GM12872 (cell line): ENCODE measurements at regions not wholly inside any gene's neighbourhood (a gene's known extent, or its start where the extent isn't known, plus 50 kb on each side); places are given as distances from the start of the nearest gene placed in this dataset.

Experiments
- CTCF ChIP-seq: IDR thresholded peaks from 3 replicates; pipeline ENCODE4 v1.5.1; 2011; ENCODE audit warnings: low read depth, mild to moderate bottlenecking, low read length, moderate library complexity; ENCODE audit not compliant: insufficient read depth

GRCh38 chr2:67502346-67503065 is 105.4 kb downstream of the ETAA1 start:
- TF ChIP-seq CTCF: no peak

- no peak for TF ChIP-seq CTCF
Measured at GRCh38 chr2:67503066-67503795, 106.1 kb downstream of the ETAA1 start.

- TF ChIP-seq CTCF: no peak
Measured at GRCh38 chr2:67510745-67511144, 113.6 kb downstream of the ETAA1 start.

- no peak for TF ChIP-seq CTCF
Measured at GRCh38 chr2:67514515-67514914, 117.4 kb downstream of the ETAA1 start.

- TF ChIP-seq CTCF: no peak
Measured at GRCh38 chr2:67515056-67515455, 117.9 kb downstream of the ETAA1 start.

GRCh38 chr2:67515538-67515937 is 118.4 kb downstream of the ETAA1 start:
- TF ChIP-seq CTCF: no peak

GRCh38 chr2:67516362-67516761 is 119.2 kb downstream of the ETAA1 start:
- TF ChIP-seq CTCF: no peak
